ENCODE measurements at regions not wholly inside any gene's neighbourhood (a gene's known extent, or its start where the extent isn't known, plus 50 kb on each side); places are given as distances from the start of the nearest gene placed in this dataset.

- TF ChIP-seq ZNF48 (tag by site-specific recombination; IDR thresholded peaks at IDR 0.05): no peak
- no peak for TF ChIP-seq ZNF664 (tag by site-specific recombination; IDR thresholded peaks at IDR 0.05)
- TF ChIP-seq ZNF639 (tag by site-specific recombination; IDR thresholded peaks at IDR 0.05): no peak
- no peak for TF ChIP-seq ZNF692 (tag by site-specific recombination; IDR thresholded peaks at IDR 0.05)
- TF ChIP-seq CTCF (tag by site-specific recombination; IDR thresholded peaks at IDR 0.05): no peak
- no peak for TF ChIP-seq ZNF548 (tag by site-specific recombination; IDR thresholded peaks at IDR 0.05)
- TF ChIP-seq ZNF510 (tag by site-specific recombination; IDR thresholded peaks at IDR 0.05; ENCODE audit: insufficient replicate concordance): no peak
These were observed 582.1 kb upstream of the SETBP1 start for GRCh38 chr18:44098551-44099098.

All from HEK293 (cell line).